ENCODE measurements at regions not wholly inside any gene's neighbourhood (a gene's known extent, or its start where the extent isn't known, plus 50 kb on each side); places are given as distances from the start of the nearest gene placed in this dataset.
"Not testable (repeated sequence)": the region's sequence is repeated elsewhere in the genome, so short reads cannot be mapped to it uniquely, and the experiment has no call there.

DNA sequence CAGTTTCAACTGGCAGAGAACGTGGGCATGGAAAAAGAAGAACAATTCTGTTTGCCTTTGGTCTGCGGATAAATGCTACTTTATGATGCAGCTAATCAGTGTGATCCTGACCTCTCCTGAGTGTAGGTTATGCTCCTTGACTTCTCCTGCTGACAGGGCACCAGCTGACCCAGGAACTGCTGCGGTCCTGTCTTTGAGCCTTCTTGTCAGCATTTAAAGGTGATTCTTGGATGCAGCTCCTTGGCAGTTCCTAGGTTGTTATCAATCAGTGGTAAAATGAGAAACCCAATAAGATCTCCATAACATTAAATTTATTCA lies 150.3 kb upstream of the FGF10 start:
- DNase-seq (ENCODE audit: low spot score in 2 of 2), result no peak
- WGBS, 2 donors, result 65 to 69% methylated on average over 3 of the region's 3 CpGs
- TF ChIP-seq EP300 (IDR thresholded peaks at IDR 0.05), result no peak
- TF ChIP-seq, protein P1, sequence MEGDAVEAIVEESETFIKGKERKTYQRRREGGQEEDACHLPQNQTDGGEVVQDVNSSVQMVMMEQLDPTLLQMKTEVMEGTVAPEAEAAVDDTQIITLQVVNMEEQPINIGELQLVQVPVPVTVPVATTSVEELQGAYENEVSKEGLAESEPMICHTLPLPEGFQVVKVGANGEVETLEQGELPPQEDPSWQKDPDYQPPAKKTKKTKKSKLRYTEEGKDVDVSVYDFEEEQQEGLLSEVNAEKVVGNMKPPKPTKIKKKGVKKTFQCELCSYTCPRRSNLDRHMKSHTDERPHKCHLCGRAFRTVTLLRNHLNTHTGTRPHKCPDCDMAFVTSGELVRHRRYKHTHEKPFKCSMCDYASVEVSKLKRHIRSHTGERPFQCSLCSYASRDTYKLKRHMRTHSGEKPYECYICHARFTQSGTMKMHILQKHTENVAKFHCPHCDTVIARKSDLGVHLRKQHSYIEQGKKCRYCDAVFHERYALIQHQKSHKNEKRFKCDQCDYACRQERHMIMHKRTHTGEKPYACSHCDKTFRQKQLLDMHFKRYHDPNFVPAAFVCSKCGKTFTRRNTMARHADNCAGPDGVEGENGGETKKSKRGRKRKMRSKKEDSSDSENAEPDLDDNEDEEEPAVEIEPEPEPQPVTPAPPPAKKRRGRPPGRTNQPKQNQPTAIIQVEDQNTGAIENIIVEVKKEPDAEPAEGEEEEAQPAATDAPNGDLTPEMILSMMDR (IDR thresholded peaks at IDR 0.05), result no peak
- no peak for TF ChIP-seq POLR2A (IDR thresholded peaks at IDR 0.05)
- Histone ChIP-seq H3K4me3 (no peak overlapping the region), H3K4me1 (peaks cover 0 to 5% (median 0%) of the 10 kb centered on the region in 4 donors), H3K9me3 (no peaks in the 10 kb centered on the region), H3K27me3 (no peaks in the 10 kb centered on the region), H3K27ac (peak overlapping the region in 1 of 4 donors; percentile 71), H3K36me3 (no peaks in the 10 kb centered on the region)

- 59 to 64% methylated on average over 9 of the region's 9 CpGs for WGBS, 2 donors
- no peaks in the 10 kb centered on the region for H3K36me3 ChIP-seq
- peak overlapping the region in 2 of 4 donors; percentile 32 to 71 for H3K27ac ChIP-seq
Observed at GRCh38 chr5:44538797-44539601, 149.8 kb upstream of the FGF10 start.

GRCh38 chr5:44536650-44537260 lies 147.5 kb upstream of the FGF10 start:
- H3K27ac ChIP-seq, result no peak overlapping the region
- H3K36me3 ChIP-seq, result no peaks in the 10 kb centered on the region
- no peaks in the 10 kb centered on the region for H3K9me3 ChIP-seq
- TF ChIP-seq POLR2A (IDR thresholded peaks at IDR 0.05) (no peak), EP300 (IDR thresholded peaks at IDR 0.05) (no peak)
- TF ChIP-seq, protein P1 (IDR thresholded peaks at IDR 0.05), result peak in 4 of 5 experiments; percentile 19 to 49 (median 36)
- H3K27me3 ChIP-seq, result no peaks in the 10 kb centered on the region
- DNase-seq (ENCODE audit: low spot score in 2 of 2), result peak in 1 of 2 donors; percentile 64
- 64 to 65% methylated on average over 3 of the region's 3 CpGs for WGBS, 2 donors
- peaks cover 0 to 5% (median 0%) of the 10 kb centered on the region in 4 donors for H3K4me1 ChIP-seq
- no peak overlapping the region for H3K4me3 ChIP-seq

More at GRCh38 chr5:44538797-44539601, 149.8 kb upstream of the FGF10 start:
- H3K27me3 ChIP-seq, result no peaks in the 10 kb centered on the region
- no peaks in the 10 kb centered on the region for H3K9me3 ChIP-seq
- peaks cover 0 to 5% (median 0%) of the 10 kb centered on the region in 4 donors for H3K4me1 ChIP-seq
- no peak overlapping the region for H3K4me3 ChIP-seq
- peak in 1 of 2 donors; percentile 10 for DNase-seq (ENCODE audit: low spot score in 2 of 2)
- peak in 1 of 2 donors; percentile 46 for TF ChIP-seq EP300 (IDR thresholded peaks at IDR 0.05)
- TF ChIP-seq, protein P1 (IDR thresholded peaks at IDR 0.05), result no peak

- peaks cover 0 to 5% (median 0%) of the 10 kb centered on the region in 4 donors for H3K4me1 ChIP-seq
- H3K27ac ChIP-seq, result no peak overlapping the region
- H3K27me3 ChIP-seq, result no peaks in the 10 kb centered on the region
- no peak for DNase-seq (ENCODE audit: low spot score in 2 of 2)
- H3K36me3 ChIP-seq, result no peaks in the 10 kb centered on the region
- no peak overlapping the region for H3K4me3 ChIP-seq
- TF ChIP-seq EP300 (IDR thresholded peaks at IDR 0.05) (no peak), POLR2A (IDR thresholded peaks at IDR 0.05) (no peak)
- TF ChIP-seq, protein P1 (IDR thresholded peaks at IDR 0.05), result no peak
- peaks cover 0 to under 1% (median 0%) of the 10 kb centered on the region in 4 donors for H3K9me3 ChIP-seq
- 63 to 67% methylated on average over 3 of the region's 3 CpGs for WGBS, 2 donors
Observed at GRCh38 chr5:44535621-44536020, 146.4 kb upstream of the FGF10 start.

GRCh38 chr5:44532981-44533380 lies 143.8 kb upstream of the FGF10 start:
- 71 to 88% methylated on average over 1 of the region's 1 CpG for WGBS, 2 donors
- H3K36me3 ChIP-seq, result no peaks in the 10 kb centered on the region
- peaks cover 0 to 2% (median 0%) of the 10 kb centered on the region in 4 donors for H3K9me3 ChIP-seq
- no peak overlapping the region for H3K4me3 ChIP-seq
- TF ChIP-seq POLR2A (IDR thresholded peaks at IDR 0.05) (no peak), EP300 (IDR thresholded peaks at IDR 0.05) (no peak)
- TF ChIP-seq, protein P1 (IDR thresholded peaks at IDR 0.05), result no peak
- no peaks in the 10 kb centered on the region for H3K27me3 ChIP-seq
- H3K4me1 ChIP-seq, result no peaks in the 10 kb centered on the region
- H3K27ac ChIP-seq, result no peak overlapping the region
- DNase-seq (ENCODE audit: low spot score in 2 of 2), result no peak

DNA sequence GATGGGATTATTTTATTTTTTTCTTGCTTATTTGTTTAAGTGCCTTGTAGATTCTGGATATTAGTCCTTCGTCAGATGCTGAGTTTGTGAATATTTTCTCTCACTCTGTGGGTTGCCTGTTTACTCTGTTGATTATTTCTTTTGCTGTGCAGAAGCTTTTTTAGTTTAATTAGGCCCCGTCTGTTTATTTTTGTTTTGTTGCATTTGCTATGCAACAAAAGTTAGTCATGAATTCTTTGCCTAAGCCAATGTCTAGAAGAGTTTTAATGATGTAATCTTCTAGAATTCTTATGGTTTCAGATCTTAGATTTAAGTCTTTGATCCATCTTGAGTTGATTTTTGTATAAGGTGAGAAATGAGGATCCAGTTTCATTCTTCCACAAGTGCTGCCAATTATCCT lies 142.5 kb upstream of the FGF10 start:
- not testable (repeated sequence) for H3K9me3 ChIP-seq; H3K27ac ChIP-seq; H3K4me1 ChIP-seq; H3K36me3 ChIP-seq; H3K27me3 ChIP-seq; DNase-seq (ENCODE audit: low spot score in 2 of 2); H3K4me3 ChIP-seq
- 80 to 81% methylated on average over 2 of the region's 2 CpGs for WGBS, 2 donors

- H3K4me1 ChIP-seq; H3K27me3 ChIP-seq; H3K9me3 ChIP-seq; DNase-seq (ENCODE audit: low spot score in 2 of 2); H3K36me3 ChIP-seq; H3K4me3 ChIP-seq; H3K27ac ChIP-seq: not testable (repeated sequence)
- WGBS, 2 donors, result 95 to 96% methylated on average over 6 of the region's 6 CpGs
Observed at GRCh38 chr5:44530783-44531182, 141.6 kb upstream of the FGF10 start.

Data from tibial nerve (tissue), 4 donors.